B cell (primary cell): ENCODE measurements at regions not wholly inside any gene's neighbourhood (a gene's known extent, or its start where the extent isn't known, plus 50 kb on each side); places are given as distances from the start of the nearest gene placed in this dataset.
"Not testable (repeated sequence)": the region's sequence is repeated elsewhere in the genome, so short reads cannot be mapped to it uniquely, and the experiment has no call there.

ENCODE experiments used
- ATAC-seq: fragments of 200-7000 bp; cut with Tn5 transposase; one replicate; pipeline ENCODE4 v1.10.0; 2021; ENCODE audit warnings: low read depth, mild to moderate bottlenecking, moderate number of reproducible peaks, moderate library complexity
- CTCF ChIA-PET: fragments of 350-600 bp; sonication (Branson Sonifier 250); formaldehyde crosslinking; loops from one replicate; lab custom pipeline; 2021; ENCODE audit warnings: antibody characterized with exemption, inconsistent platforms; lab: Charles Lee
- POLR2A ChIA-PET: fragments of 350-600 bp; sonication (Branson Sonifier 250); formaldehyde crosslinking; loops from one replicate; lab custom pipeline; 2021; ENCODE audit warnings: antibody characterized with exemption; lab: Charles Lee
- DNase-seq: peaks from one replicate; pipeline ENCODE4 v3.0.0; 2013
- H2AFZ ChIP-seq: 2 replicates; pipeline ENCODE4 v1.6.1; 2012; ENCODE audit warnings: mild to moderate bottlenecking, low read depth, low read length; ENCODE audit not compliant: insufficient read depth, poor library complexity, severe bottlenecking
- H3K27ac ChIP-seq, 2 donors: 1 replicate in 1 of 2; 2 replicates in 1 of 2; pipeline ENCODE4 v1.5.1; 2012 to 2013; ENCODE audit warnings: low read length in 2 of 2, mild to moderate bottlenecking in 2 of 2, moderate library complexity in 1 of 2
- H3K27me3 ChIP-seq, 4 experiments: fragments of 200-600 bp in 1 of 4; sonication (generic) in 1 of 4; replicated peaks in 1 of 4; 1 replicate in 2 of 4; 2 replicates in 2 of 4; pipeline versions ENCODE4 v1.6.1 to v1.7.0; 2013 to 2016; ENCODE audit warnings: low read length in 3 of 4, mild to moderate bottlenecking in 2 of 4, mixed read lengths in 1 of 4, moderate library complexity in 1 of 4; ENCODE audit not compliant: insufficient read depth in 4 of 4, control insufficient read depth in 3 of 4; ENCODE audit errors: control extremely low read depth in 1 of 4
- H3K36me3 ChIP-seq, 2 experiments: replicated peaks in 1 of 2; 1 replicate in 1 of 2; 2 replicates in 1 of 2; pipeline versions ENCODE4 v1.6.1 to v1.7.1; 2013; ENCODE audit warnings: low read length in 1 of 2; ENCODE audit not compliant: insufficient read depth in 2 of 2, control insufficient read depth in 1 of 2; ENCODE audit errors: control extremely low read depth in 1 of 2, extremely low read depth in 1 of 2
- H3K4me1 ChIP-seq, 2 donors: fragments of 200-600 bp in 1 of 2; sonication (generic) in 1 of 2; 1 replicate in 1 of 2; 2 replicates in 1 of 2; pipeline versions ENCODE4 v1.5.1 to v1.6.1; 2013 to 2017; ENCODE audit warnings: low read length in 2 of 2; ENCODE audit not compliant: control insufficient read depth in 2 of 2, insufficient read depth in 2 of 2
- H3K4me2 ChIP-seq: replicated peaks from 2 replicates; pipeline ENCODE3; 2012; ENCODE audit warnings: mild to moderate bottlenecking, low read depth, low read length; ENCODE audit not compliant: poor library complexity, severe bottlenecking
- H3K4me3 ChIP-seq, 5 experiments: fragments of 200-600 bp in 1 of 5; sonication (generic) in 1 of 5; 1 replicate in 3 of 5; 2 replicates in 2 of 5; pipeline versions ENCODE4 v1.5.1 to v1.7.0; 2011 to 2016; ENCODE audit warnings: low read length in 4 of 5, mild to moderate bottlenecking in 4 of 5, low read depth in 2 of 5, control low read depth in 1 of 5, moderate library complexity in 1 of 5; ENCODE audit not compliant: insufficient read depth in 1 of 5; ENCODE audit errors: control extremely low read depth in 1 of 5, extremely low read depth in 1 of 5
- H3K79me2 ChIP-seq: fragments of 200-600 bp; sonication (generic); one replicate; pipeline ENCODE4 v1.6.0; 2016; ENCODE audit warnings: low read length; ENCODE audit not compliant: control insufficient read depth, insufficient read depth
- H3K9ac ChIP-seq: fragments of 200-600 bp; sonication (generic); 2 replicates; pipeline ENCODE4 v1.6.1; 2017; ENCODE audit warnings: mild to moderate bottlenecking, low read length, moderate library complexity
- H3K9me3 ChIP-seq, 3 donors: one replicate each; pipeline versions ENCODE4 v1.6.1 to v1.7.1; 2013; ENCODE audit warnings: low read length in 2 of 3; ENCODE audit not compliant: control insufficient read depth in 2 of 3, insufficient read depth in 1 of 3; ENCODE audit errors: control extremely low read depth in 1 of 3
- H4K20me1 ChIP-seq: 2 replicates; pipeline ENCODE4 v1.6.0; 2012; ENCODE audit warnings: mild to moderate bottlenecking, low read length; ENCODE audit not compliant: insufficient read depth, control insufficient read depth, poor library complexity, severe bottlenecking
- H3K27ac Mint-ChIP-seq: one replicate; pipeline ENCODE4 v1.8.0; 2021; ENCODE audit warnings: mixed read lengths
- H3K27me3 Mint-ChIP-seq: one replicate; pipeline ENCODE4 v1.8.0; 2021; ENCODE audit warnings: mixed read lengths
- H3K4me1 Mint-ChIP-seq: one replicate; pipeline ENCODE4 v1.8.0; 2021; ENCODE audit warnings: mixed read lengths
- H3K4me3 Mint-ChIP-seq: one replicate; pipeline ENCODE4 v1.8.0; 2021; ENCODE audit warnings: mixed read lengths
- H3K9me3 Mint-ChIP-seq: one replicate; pipeline ENCODE4 v1.8.0; 2022; ENCODE audit warnings: mixed read lengths; ENCODE audit not compliant: insufficient read depth
- EZH2 ChIP-seq: IDR thresholded peaks from 2 replicates; pipeline ENCODE4 v1.6.1; 2012; ENCODE audit warnings: borderline replicate concordance, low read depth, mild to moderate bottlenecking, moderate library complexity, low read length; ENCODE audit not compliant: insufficient read depth, poor library complexity, severe bottlenecking
- WGBS: methylation state at CpG from one replicate; pipeline ENCODE4 v1.1.5; 2013; ENCODE audit warnings: missing lambda C conversion rate; ENCODE audit not compliant: insufficient coverage; 5-methylcytosine and 5-hydroxymethylcytosine counted together
- intact Hi-C: fragments of 100-400 bp; cut with micrococcal nuclease; formaldehyde crosslinking; loops from one replicate; pipeline ENCODE4 v1.10.0; 2022
- TF ChIP-seq, protein P1 (sequence below): fragments of 200-600 bp; IDR thresholded peaks from one replicate; pipeline ENCODE4 v1.8.0; 2022; ENCODE audit warnings: antibody characterized with exemption, mild to moderate bottlenecking

GRCh38 chr12:25633149-25633548 is 80.1 kb upstream of the LMNTD1 start:
- peaks cover 28% of the 10 kb centered on the region for H3K27me3 Mint-ChIP-seq
- H3K4me2 ChIP-seq, H3K27ac ChIP-seq, CTCF ChIA-PET, H3K36me3 ChIP-seq, DNase-seq, ATAC-seq, H3K4me3 ChIP-seq, H3K4me1 ChIP-seq, H3K27me3 ChIP-seq, H3K9me3 ChIP-seq, H3K9ac ChIP-seq, H4K20me1 ChIP-seq, H3K9me3 Mint-ChIP-seq, H3K79me2 ChIP-seq, H3K4me1 Mint-ChIP-seq, intact Hi-C loops, H3K27ac Mint-ChIP-seq, H2AFZ ChIP-seq, POLR2A ChIA-PET, H3K4me3 Mint-ChIP-seq: not testable (repeated sequence)
- no CpG with 5 or more reads among the region's 1 CpG for WGBS

GRCh38 chr12:25637752-25638151 is 84.7 kb upstream of the LMNTD1 start:
- no peaks in the 10 kb centered on the region for H3K36me3 ChIP-seq
- DNase-seq = no peak
- H4K20me1 ChIP-seq = no peaks in the 10 kb centered on the region
- no peaks in the 10 kb centered on the region for H3K4me1 ChIP-seq
- H3K27ac ChIP-seq = no peak overlapping the region
- CTCF ChIA-PET = no interaction called here
- POLR2A ChIA-PET = no interaction called here
- H3K9me3 Mint-ChIP-seq = no peaks in the 10 kb centered on the region
- no peaks in the 10 kb centered on the region for H3K79me2 ChIP-seq
- H3K27me3 Mint-ChIP-seq = peaks cover 9% of the 10 kb centered on the region
- no peak overlapping the region for H3K4me3 Mint-ChIP-seq
- no peak for TF ChIP-seq EZH2
- TF ChIP-seq, protein P1, sequence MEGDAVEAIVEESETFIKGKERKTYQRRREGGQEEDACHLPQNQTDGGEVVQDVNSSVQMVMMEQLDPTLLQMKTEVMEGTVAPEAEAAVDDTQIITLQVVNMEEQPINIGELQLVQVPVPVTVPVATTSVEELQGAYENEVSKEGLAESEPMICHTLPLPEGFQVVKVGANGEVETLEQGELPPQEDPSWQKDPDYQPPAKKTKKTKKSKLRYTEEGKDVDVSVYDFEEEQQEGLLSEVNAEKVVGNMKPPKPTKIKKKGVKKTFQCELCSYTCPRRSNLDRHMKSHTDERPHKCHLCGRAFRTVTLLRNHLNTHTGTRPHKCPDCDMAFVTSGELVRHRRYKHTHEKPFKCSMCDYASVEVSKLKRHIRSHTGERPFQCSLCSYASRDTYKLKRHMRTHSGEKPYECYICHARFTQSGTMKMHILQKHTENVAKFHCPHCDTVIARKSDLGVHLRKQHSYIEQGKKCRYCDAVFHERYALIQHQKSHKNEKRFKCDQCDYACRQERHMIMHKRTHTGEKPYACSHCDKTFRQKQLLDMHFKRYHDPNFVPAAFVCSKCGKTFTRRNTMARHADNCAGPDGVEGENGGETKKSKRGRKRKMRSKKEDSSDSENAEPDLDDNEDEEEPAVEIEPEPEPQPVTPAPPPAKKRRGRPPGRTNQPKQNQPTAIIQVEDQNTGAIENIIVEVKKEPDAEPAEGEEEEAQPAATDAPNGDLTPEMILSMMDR = no peak
- no peak for ATAC-seq
- no peak overlapping the region for H3K27ac Mint-ChIP-seq
- no peak overlapping the region for H3K4me2 ChIP-seq
- no peaks in the 10 kb centered on the region for H3K27me3 ChIP-seq
- no peaks in the 10 kb centered on the region for H3K9me3 ChIP-seq
- intact Hi-C loops = no loop called here
- H3K9ac ChIP-seq = no peak overlapping the region
- no peak overlapping the region for H3K4me3 ChIP-seq
- H2AFZ ChIP-seq = no peak overlapping the region
- H3K4me1 Mint-ChIP-seq = no peaks in the 10 kb centered on the region
